Body of pancreas (tissue), 4 donors: ENCODE measurements at regions not wholly inside any gene's neighbourhood (a gene's known extent, or its start where the extent isn't known, plus 50 kb on each side); places are given as distances from the start of the nearest gene placed in this dataset.

Experiments
- CTCF ChIP-seq, 7 experiments: fragments of 450-650 bp in 4 of 7; fragments of 200-600 bp in 3 of 7; sonication (generic) in 3 of 7; IDR thresholded peaks; one replicate each; pipeline ENCODE4 v1.5.1; 2016 to 2019; ENCODE audit warnings: antibody characterized with exemption in 7 of 7
- POLR2A ChIP-seq, 3 donors: fragments of 450-650 bp; IDR thresholded peaks; one replicate each; pipeline ENCODE4 v1.6.1; 2016; ENCODE audit warnings: antibody characterized with exemption in 3 of 3, mild to moderate bottlenecking in 2 of 3

- TF ChIP-seq CTCF (IDR thresholded peaks at IDR 0.05) = no peak
- no peak for TF ChIP-seq POLR2A (IDR thresholded peaks at IDR 0.05)
These were observed 238.9 kb downstream of the HS3ST3B1 start for GRCh38 chr17:14539801-14540200.
